ENCODE measurements at regions not wholly inside any gene's neighbourhood (a gene's known extent, or its start where the extent isn't known, plus 50 kb on each side); places are given as distances from the start of the nearest gene placed in this dataset.
"Not testable (repeated sequence)": the region's sequence is repeated elsewhere in the genome, so short reads cannot be mapped to it uniquely, and the experiment has no call there.

DNA sequence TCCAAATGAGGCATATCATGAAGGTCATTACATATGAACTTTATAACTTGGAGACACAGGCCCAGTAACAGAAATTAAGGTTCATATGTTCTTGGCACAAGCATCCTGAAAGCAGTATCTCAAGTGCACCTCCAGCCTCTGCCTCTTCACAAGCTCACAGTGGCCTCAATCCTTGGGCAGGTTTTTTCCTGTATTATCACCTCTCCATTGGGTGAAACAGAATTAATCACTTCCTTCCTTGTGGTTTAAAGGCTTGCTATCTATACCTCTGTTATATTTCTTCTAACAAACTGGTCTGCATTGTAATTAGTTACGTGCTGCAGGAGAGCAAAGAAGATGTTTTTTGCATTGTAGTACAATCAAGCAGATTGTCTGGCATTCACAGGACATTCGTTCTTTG, 471.0 kb downstream of the FOXD4L4 start:
- not testable (repeated sequence) for H3K9me3 Mint-ChIP-seq; H3K4me2 ChIP-seq (ENCODE audit: insufficient read depth, insufficient read length, low read length); H4K8ac ChIP-seq (replicated peaks; ENCODE audit: insufficient read length, low read depth, low read length); H4K91ac ChIP-seq (ENCODE audit: insufficient read length, low read depth, low read length); DNase-seq; H2AK5ac ChIP-seq (ENCODE audit: insufficient read length, low read length); H2BK20ac ChIP-seq (ENCODE audit: low read depth, low read length, poor library complexity, severe bottlenecking); H3K9me3 ChIP-seq (ENCODE audit: control insufficient read depth, low read depth, low read length); H3K79me1 ChIP-seq (ENCODE audit: insufficient read depth, low read depth, low read length, poor library complexity, severe bottlenecking); H2BK5ac ChIP-seq (ENCODE audit: insufficient read length, low read length); H3K79me2 ChIP-seq (ENCODE audit: insufficient read depth, low read length); H3K27ac ChIP-seq (ENCODE audit: insufficient read length, low read depth, low read length); H3K23me2 ChIP-seq (ENCODE audit: insufficient read length, low read depth, low read length, poor library complexity, severe bottlenecking); H3K4me1 Mint-ChIP-seq; H4K5ac ChIP-seq (ENCODE audit: insufficient read length, low read depth, low read length); H3K56ac ChIP-seq (ENCODE audit: insufficient read length, low read depth, low read length); H3K18ac ChIP-seq (ENCODE audit: insufficient read length, low read depth, low read length); H2BK120ac ChIP-seq (ENCODE audit: low read depth, low read length, poor library complexity, severe bottlenecking); H3K9ac ChIP-seq (ENCODE audit: extremely low read depth, insufficient read length, low read length); H3T11ph ChIP-seq (ENCODE audit: low read length); H3K4me3 Mint-ChIP-seq; H3K23ac ChIP-seq (ENCODE audit: insufficient read length, low read depth, low read length); H3K14ac ChIP-seq (ENCODE audit: insufficient read depth, low read length); H3K4ac ChIP-seq (ENCODE audit: low read depth, low read length); H3K4me1 ChIP-seq (ENCODE audit: insufficient read depth, low read length); H2BK15ac ChIP-seq (ENCODE audit: low read depth, low read length); H3K27me3 ChIP-seq (ENCODE audit: insufficient read depth, low read length); H3K27ac Mint-ChIP-seq; H3K36me3 Mint-ChIP-seq (ENCODE audit: insufficient read depth in 1 of 3, low read depth in 3 of 3); H3K27me3 Mint-ChIP-seq (ENCODE audit: low read depth); H2BK12ac ChIP-seq (ENCODE audit: insufficient read length, low read depth, low read length); H2AFZ ChIP-seq (ENCODE audit: low read length); H4K20me1 ChIP-seq (ENCODE audit: control insufficient read depth, insufficient read depth, insufficient read length)
- no CpG with 5 or more reads among the region's 2 CpGs for WGBS (ENCODE audit: extremely low coverage, insufficient read length, low lambda C conversion rate)

Data from H9 (cell line).